GM23248 (cell line): ENCODE measurements at regions not wholly inside any gene's neighbourhood (a gene's known extent, or its start where the extent isn't known, plus 50 kb on each side); places are given as distances from the start of the nearest gene placed in this dataset.
A peak's percentile ranks its signal among the peaks of the same experiment; 100 is the strongest.

Source experiments
- DNase-seq: peaks from one replicate; pipeline ENCODE4 v3.0.0-alpha.2; 2015
- H2AFZ ChIP-seq: fragments of 200-600 bp; sonication (generic); 2 replicates; pipeline ENCODE4 v1.6.1; 2016; ENCODE audit warnings: antibody characterized with exemption
- H3F3A ChIP-seq: fragments of 200-600 bp; sonication (generic); 2 replicates; pipeline ENCODE4 v1.6.1; 2016; ENCODE audit warnings: mild to moderate bottlenecking, antibody characterized with exemption, mixed run types; ENCODE audit not compliant: insufficient read depth
- H3K27ac ChIP-seq: fragments of 200-600 bp; sonication (generic); 2 replicates; pipeline ENCODE4 v1.5.1; 2016; ENCODE audit warnings: mild to moderate bottlenecking
- H3K27me3 ChIP-seq: fragments of 200-600 bp; sonication (generic); replicated peaks from 2 replicates; pipeline ENCODE4 v1.6.1; 2016; ENCODE audit warnings: mild to moderate bottlenecking; ENCODE audit not compliant: insufficient read depth
- H3K36me3 ChIP-seq: fragments of 200-600 bp; sonication (generic); 2 replicates; pipeline ENCODE4 v1.6.1; 2016; ENCODE audit warnings: low read depth, mild to moderate bottlenecking
- H3K4me1 ChIP-seq: fragments of 200-600 bp; sonication (generic); 2 replicates; pipeline ENCODE4 v1.6.1; 2016; ENCODE audit warnings: mild to moderate bottlenecking; ENCODE audit not compliant: insufficient read depth
- H3K4me2 ChIP-seq: fragments of 200-600 bp; sonication (generic); one replicate; pipeline ENCODE4 v1.6.1; 2016; ENCODE audit warnings: mild to moderate bottlenecking; ENCODE audit not compliant: unreplicated experiment
- H3K4me3 ChIP-seq: fragments of 200-600 bp; sonication (generic); 2 replicates; pipeline ENCODE4 v1.5.1; 2016; ENCODE audit warnings: mild to moderate bottlenecking
- H3K79me2 ChIP-seq: fragments of 200-600 bp; sonication (generic); 2 replicates; pipeline ENCODE4 v1.6.1; 2016; ENCODE audit warnings: mild to moderate bottlenecking; ENCODE audit not compliant: insufficient read depth
- H3K9ac ChIP-seq: fragments of 200-600 bp; sonication (generic); 2 replicates; pipeline ENCODE4 v1.6.1; 2016; ENCODE audit warnings: mild to moderate bottlenecking
- H3K9me2 ChIP-seq: fragments of 200-600 bp; sonication (generic); 2 replicates; pipeline ENCODE4 v1.6.1; 2016; ENCODE audit warnings: mixed run types, mild to moderate bottlenecking, moderate library complexity; ENCODE audit not compliant: insufficient read depth
- H3K9me3 ChIP-seq: fragments of 200-600 bp; sonication (generic); one replicate; pipeline ENCODE4 v1.6.1; 2017; ENCODE audit warnings: low read depth
- H4K20me1 ChIP-seq: fragments of 200-600 bp; sonication (generic); 2 replicates; pipeline ENCODE4 v1.6.0; 2016; ENCODE audit not compliant: insufficient read depth
- EZH2 ChIP-seq: fragments of 200-600 bp; sonication (generic); IDR thresholded peaks from 2 replicates; pipeline ENCODE4 v1.6.1; 2018; ENCODE audit warnings: antibody characterized with exemption, mild to moderate bottlenecking; ENCODE audit not compliant: insufficient read depth, poor library complexity, severe bottlenecking
- EZH2phosphoT487 ChIP-seq: fragments of 200-600 bp; sonication (generic); IDR thresholded peaks from 2 replicates; pipeline ENCODE4 v1.6.1; 2018; ENCODE audit warnings: antibody characterized with exemption, moderate library complexity, mild to moderate bottlenecking, low read depth; ENCODE audit not compliant: insufficient read depth
- WGBS, 2 experiments: methylation state at CpG; one replicate each; pipeline ENCODE4 v1.1.6; 2015 to 2017; ENCODE audit warnings: low lambda C conversion rate in 2 of 2, low coverage in 1 of 2; ENCODE audit errors: missing lambda C conversion rate in 2 of 2; 5-methylcytosine and 5-hydroxymethylcytosine counted together
- in situ Hi-C: fragments of 300-500 bp; cut with MboI; formaldehyde crosslinking; loops from 2 replicates; pipeline ENCODE4 v1.15.0; 2020

DNA sequence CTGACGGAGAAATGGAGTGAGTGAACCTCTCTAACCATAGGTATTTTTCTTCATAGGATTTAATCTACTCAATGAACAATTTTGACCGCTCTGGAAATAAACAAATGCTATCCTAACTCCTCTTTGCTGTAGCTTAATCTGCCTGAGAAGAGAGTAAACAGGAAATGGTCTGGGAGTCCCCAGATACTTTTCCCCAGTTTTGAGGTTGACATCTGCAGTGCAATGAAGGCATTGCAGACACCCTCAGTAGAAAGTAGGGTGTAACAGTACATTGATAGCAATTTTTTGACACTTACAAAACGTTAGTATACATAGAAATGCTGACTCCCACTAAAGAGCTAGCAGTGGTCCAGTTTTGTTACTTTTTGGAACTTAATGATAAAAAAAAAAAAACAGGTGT lies 495.9 kb upstream of the FAM241A start:
- TF ChIP-seq EZH2 (no peak), EZH2phosphoT487 (no peak)
- Histone ChIP-seq H4K20me1 (no peaks in the 10 kb centered on the region), H2AFZ (no peak overlapping the region), H3K4me3 (no peak overlapping the region), H3K9ac (no peak overlapping the region), H3K36me3 (no peaks in the 10 kb centered on the region), H3K27ac (no peak overlapping the region), H3K4me2 (no peak overlapping the region), H3K79me2 (no peaks in the 10 kb centered on the region), H3K27me3 (no peaks in the 10 kb centered on the region), H3F3A (no peaks in the 10 kb centered on the region), H3K4me1 (peaks cover 11% of the 10 kb centered on the region), H3K9me2 (no peaks in the 10 kb centered on the region), H3K9me3 (no peaks in the 10 kb centered on the region)
- 73% methylated on average over 3 of the region's 3 CpGs for WGBS, 2 experiments
- in situ Hi-C loops = loop anchor here (25.0 kb wide), 1 partner anchor 1637 kb away; no protein-coding TSS in a partner anchor
- DNase-seq = no peak

DNA sequence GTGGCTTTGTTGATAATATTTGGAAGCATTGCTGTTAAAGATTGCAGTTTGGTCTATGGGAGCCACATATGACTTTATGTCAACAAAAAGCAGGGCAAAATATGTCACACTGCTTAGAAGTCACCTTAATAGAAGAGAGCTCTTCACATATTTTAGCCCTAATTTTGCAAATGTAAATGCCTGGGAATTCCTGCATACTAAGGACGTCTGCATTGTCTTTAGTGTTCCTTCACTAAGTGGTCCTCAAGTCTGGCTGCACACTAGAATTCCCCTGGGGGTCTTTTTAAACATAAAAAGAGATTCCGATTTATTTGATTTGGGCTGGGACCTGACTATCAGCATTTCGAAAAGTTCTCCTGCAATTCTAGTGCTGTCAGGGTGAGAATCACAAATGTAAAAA lies 495.1 kb upstream of the FAM241A start:
- Histone ChIP-seq H4K20me1 (no peaks in the 10 kb centered on the region), H3K9me2 (no peaks in the 10 kb centered on the region), H3F3A (no peaks in the 10 kb centered on the region), H3K4me3 (no peak overlapping the region), H2AFZ (no peak overlapping the region), H3K36me3 (no peaks in the 10 kb centered on the region), H3K4me1 (peaks cover 11% of the 10 kb centered on the region), H3K27ac (no peak overlapping the region), H3K27me3 (no peaks in the 10 kb centered on the region), H3K79me2 (no peaks in the 10 kb centered on the region), H3K9ac (no peak overlapping the region), H3K9me3 (no peaks in the 10 kb centered on the region), H3K4me2 (no peak overlapping the region)
- no peak for TF ChIP-seq EZH2phosphoT487
- in situ Hi-C loops = loop anchor here (10.0 kb wide), 1 partner anchor 385 kb away; no protein-coding TSS in a partner anchor
- DNase-seq = no peak
- WGBS, 2 experiments = 92 to 98% methylated on average over 3 of the region's 3 CpGs

DNA sequence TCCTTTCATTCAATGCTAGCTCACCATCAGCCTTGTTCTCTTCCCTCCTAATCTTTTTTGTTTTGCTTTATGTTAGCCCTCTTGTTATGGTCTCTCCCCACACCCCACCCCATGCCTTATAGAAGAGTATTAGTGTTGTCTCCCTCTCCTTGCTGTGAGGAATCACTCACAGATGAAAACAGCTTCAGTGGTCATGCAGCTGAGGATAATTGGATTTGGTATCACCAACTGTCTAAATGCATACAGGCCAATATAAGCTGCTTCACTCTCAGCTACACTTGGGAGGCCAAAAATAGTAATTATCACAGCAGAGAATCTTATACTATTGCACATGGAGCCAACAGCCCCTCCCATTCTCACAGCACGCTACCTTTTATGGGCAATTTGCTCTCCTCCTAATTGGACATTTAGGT lies 494.6 kb upstream of the FAM241A start:
- no peak for TF ChIP-seq EZH2
- no peak for TF ChIP-seq EZH2phosphoT487
- 94 to 95% methylated on average over 1 of the region's 1 CpG for WGBS, 2 experiments
- no peak overlapping the region for H3K9ac ChIP-seq
- no peaks in the 10 kb centered on the region for H3K79me2 ChIP-seq
- H3F3A ChIP-seq = no peaks in the 10 kb centered on the region
- no peaks in the 10 kb centered on the region for H4K20me1 ChIP-seq
- no peaks in the 10 kb centered on the region for H3K36me3 ChIP-seq
- H3K27me3 ChIP-seq = no peaks in the 10 kb centered on the region
- no peak overlapping the region for H3K27ac ChIP-seq
- no peak overlapping the region for H2AFZ ChIP-seq
- H3K4me1 ChIP-seq = peaks cover 11% of the 10 kb centered on the region
- no peak overlapping the region for H3K4me3 ChIP-seq
- H3K4me2 ChIP-seq = no peak overlapping the region
- H3K9me2 ChIP-seq = no peaks in the 10 kb centered on the region
- DNase-seq = no peak
- in situ Hi-C loops = loop anchor here (10.0 kb wide), 1 partner anchor 384 kb away; no protein-coding TSS in a partner anchor
- no peaks in the 10 kb centered on the region for H3K9me3 ChIP-seq

GRCh38 chr4:111652236-111652635 lies 493.0 kb upstream of the FAM241A start:
- in situ Hi-C loops = loop anchor here (10.0 kb wide), 1 partner anchor 383 kb away; no protein-coding TSS in a partner anchor
- Histone ChIP-seq H4K20me1 (no peaks in the 10 kb centered on the region), H3K9me3 (no peaks in the 10 kb centered on the region), H3F3A (no peaks in the 10 kb centered on the region), H3K27me3 (no peaks in the 10 kb centered on the region), H3K9me2 (no peaks in the 10 kb centered on the region), H3K4me1 (peaks cover 11% of the 10 kb centered on the region), H3K9ac (no peak overlapping the region), H3K27ac (no peak overlapping the region), H3K36me3 (no peaks in the 10 kb centered on the region), H3K79me2 (no peaks in the 10 kb centered on the region), H2AFZ (no peak overlapping the region), H3K4me2 (no peak overlapping the region), H3K4me3 (no peak overlapping the region)
- TF ChIP-seq EZH2 = no peak
- no peak for TF ChIP-seq EZH2phosphoT487
- DNase-seq = peak; percentile 64
- 51 to 61% methylated on average over 5 of the region's 5 CpGs for WGBS, 2 experiments

- H3K4me2 ChIP-seq = no peak overlapping the region
- TF ChIP-seq EZH2 = no peak
- no peak for TF ChIP-seq EZH2phosphoT487
- no peak overlapping the region for H2AFZ ChIP-seq
- no peak for DNase-seq
- 96 to 100% methylated on average over 2 of the region's 2 CpGs for WGBS, 2 experiments
- in situ Hi-C loops = loop anchor here (10.0 kb wide), 1 partner anchor 382 kb away; no protein-coding TSS in a partner anchor
- no peaks in the 10 kb centered on the region for H3K79me2 ChIP-seq
- no peaks in the 10 kb centered on the region for H3K27me3 ChIP-seq
- no peaks in the 10 kb centered on the region for H4K20me1 ChIP-seq
- no peak overlapping the region for H3K9ac ChIP-seq
- H3K27ac ChIP-seq = no peak overlapping the region
- H3K4me1 ChIP-seq = peaks cover 11% of the 10 kb centered on the region
- H3K36me3 ChIP-seq = no peaks in the 10 kb centered on the region
- H3K9me2 ChIP-seq = no peaks in the 10 kb centered on the region
- H3K4me3 ChIP-seq = no peak overlapping the region
- H3F3A ChIP-seq = no peaks in the 10 kb centered on the region
- no peaks in the 10 kb centered on the region for H3K9me3 ChIP-seq
Measured at GRCh38 chr4:111652986-111653385, 492.3 kb upstream of the FAM241A start.
